ENCODE measurements at regions not wholly inside any gene's neighbourhood (a gene's known extent, or its start where the extent isn't known, plus 50 kb on each side); places are given as distances from the start of the nearest gene placed in this dataset.

- Histone ChIP-seq H3K4me3 (ENCODE audit: low read length) (no peak overlapping the region), H3K27me3 (ENCODE audit: control insufficient read depth in 1 of 2, insufficient read depth in 2 of 2, low read length in 2 of 2) (peaks cover 2 to 19% of the 10 kb centered on the region in 2 experiments), H3K36me3 (ENCODE audit: insufficient read depth, low read length) (no peaks in the 10 kb centered on the region), H3K9me3 (ENCODE audit: control insufficient read depth in 1 of 2, insufficient read depth in 1 of 2, low read length in 2 of 2) (no peaks in the 10 kb centered on the region), H3K4me1 (ENCODE audit: insufficient read depth, low read length) (peaks cover 11% of the 10 kb centered on the region), H3K27ac (ENCODE audit: low read depth in 1 of 2, low read length in 2 of 2) (no peak overlapping the region)
- DNase-seq (no peak), ATAC-seq (ENCODE audit: poor library complexity) (no peak)
- peaks cover 9% of the 10 kb centered on the region for H3K4me1 Mint-ChIP-seq (ENCODE audit: low read depth)
- ChIA-PET POLR2A (no interaction called here), CTCF (no interaction called here)
- intact Hi-C loops (cut with DNase I, micrococcal nuclease), result loop anchor here in 1 of 2 experiments (5.0 to 10.0 kb wide), 2 partner anchors 833 to 850 kb away; no protein-coding TSS in a partner anchor
- peaks cover 24% of the 10 kb centered on the region for H3K27me3 Mint-ChIP-seq
- no peak overlapping the region for H3K4me3 Mint-ChIP-seq
- no peak overlapping the region for H3K27ac Mint-ChIP-seq
- H3K36me3 Mint-ChIP-seq (ENCODE audit: low read depth), result no peaks in the 10 kb centered on the region
- no peak for TF ChIP-seq CTCF (IDR thresholded peaks at IDR 0.05)
- H3K9me3 Mint-ChIP-seq, result no peaks in the 10 kb centered on the region
Measured at GRCh38 chr1:84755216-84755615, 65.0 kb upstream of the SSX2IP start.

- Histone ChIP-seq H3K27me3 (ENCODE audit: control insufficient read depth in 1 of 2, insufficient read depth in 2 of 2, low read length in 2 of 2) (peaks cover 3 to 15% of the 10 kb centered on the region in 2 experiments), H3K36me3 (ENCODE audit: insufficient read depth, low read length) (no peaks in the 10 kb centered on the region), H3K27ac (ENCODE audit: low read depth in 1 of 2, low read length in 2 of 2) (no peak overlapping the region), H3K4me3 (ENCODE audit: low read length) (no peak overlapping the region), H3K4me1 (ENCODE audit: insufficient read depth, low read length) (peaks cover 9% of the 10 kb centered on the region), H3K9me3 (ENCODE audit: control insufficient read depth in 1 of 2, insufficient read depth in 1 of 2, low read length in 2 of 2) (no peaks in the 10 kb centered on the region)
- DNase-seq (no peak), ATAC-seq (ENCODE audit: poor library complexity) (no peak)
- Mint-ChIP-seq H3K27me3 (peaks cover 27% of the 10 kb centered on the region), H3K36me3 (ENCODE audit: low read depth) (no peaks in the 10 kb centered on the region), H3K27ac (no peak overlapping the region), H3K4me3 (no peak overlapping the region), H3K4me1 (ENCODE audit: low read depth) (peaks cover 9% of the 10 kb centered on the region), H3K9me3 (no peaks in the 10 kb centered on the region)
- TF ChIP-seq CTCF (IDR thresholded peaks at IDR 0.05), result no peak
- ChIA-PET CTCF (interaction anchor here (0.8 to 1.5 kb wide), 5 partner anchors 61 to 845 kb away, joined by 3 to 5 read pairs (median 4); no protein-coding TSS in a partner anchor), POLR2A (no interaction called here)
- intact Hi-C loops (cut with DNase I, micrococcal nuclease), result loop anchor here (5.0 to 10.0 kb wide), 4 partner anchors 87 to 850 kb away; no protein-coding TSS in a partner anchor
Measured at GRCh38 chr1:84754386-84754703, 64.1 kb upstream of the SSX2IP start.

- H3K9me3 Mint-ChIP-seq, result no peaks in the 10 kb centered on the region
- no peak overlapping the region for H3K27ac ChIP-seq (ENCODE audit: low read depth in 1 of 2, low read length in 2 of 2)
- peaks cover 4% of the 10 kb centered on the region for H3K4me1 ChIP-seq (ENCODE audit: insufficient read depth, low read length)
- H3K4me1 Mint-ChIP-seq (ENCODE audit: low read depth), result peaks cover 3% of the 10 kb centered on the region
- DNase-seq (peak; percentile 62 to 88 (median 73)), ATAC-seq (ENCODE audit: poor library complexity) (peak; percentile 98)
- H3K36me3 ChIP-seq (ENCODE audit: insufficient read depth, low read length), result no peaks in the 10 kb centered on the region
- H3K36me3 Mint-ChIP-seq (ENCODE audit: low read depth), result no peaks in the 10 kb centered on the region
- peaks cover 22% of the 10 kb centered on the region for H3K27me3 Mint-ChIP-seq
- ChIA-PET CTCF (interaction anchor here (0.7 to 1.7 kb wide), 22 partner anchors 19 to 853 kb away, joined by 3 to 18 read pairs (median 4); partner anchors contain the start of genes GNG5, PRKACB and SPATA1), POLR2A (interaction anchor here (0.6 to 1.0 kb wide), 2 partner anchors 18 to 610 kb away, joined by 3 to 4 read pairs; partner anchors contain the start of gene PRKACB)
- peaks cover 3 to 15% of the 10 kb centered on the region in 2 experiments for H3K27me3 ChIP-seq (ENCODE audit: control insufficient read depth in 1 of 2, insufficient read depth in 2 of 2, low read length in 2 of 2)
- no peaks in the 10 kb centered on the region for H3K9me3 ChIP-seq (ENCODE audit: control insufficient read depth in 1 of 2, insufficient read depth in 1 of 2, low read length in 2 of 2)
- intact Hi-C loops (cut with DNase I, micrococcal nuclease), result loop anchor here (1.0 to 10.0 kb wide), 12 partner anchors 85 to 849 kb away; no protein-coding TSS in a partner anchor
- no peak overlapping the region for H3K27ac Mint-ChIP-seq
- H3K4me3 ChIP-seq (ENCODE audit: low read length), result no peak overlapping the region
- TF ChIP-seq CTCF (IDR thresholded peaks at IDR 0.05), result peak; percentile 97
- no peak overlapping the region for H3K4me3 Mint-ChIP-seq
Measured at GRCh38 chr1:84753516-84754385, 63.5 kb upstream of the SSX2IP start.

Measured in CD4-positive, alpha-beta T cell (primary cell).